ENCODE measurements at regions not wholly inside any gene's neighbourhood (a gene's known extent, or its start where the extent isn't known, plus 50 kb on each side); places are given as distances from the start of the nearest gene placed in this dataset.

DNA sequence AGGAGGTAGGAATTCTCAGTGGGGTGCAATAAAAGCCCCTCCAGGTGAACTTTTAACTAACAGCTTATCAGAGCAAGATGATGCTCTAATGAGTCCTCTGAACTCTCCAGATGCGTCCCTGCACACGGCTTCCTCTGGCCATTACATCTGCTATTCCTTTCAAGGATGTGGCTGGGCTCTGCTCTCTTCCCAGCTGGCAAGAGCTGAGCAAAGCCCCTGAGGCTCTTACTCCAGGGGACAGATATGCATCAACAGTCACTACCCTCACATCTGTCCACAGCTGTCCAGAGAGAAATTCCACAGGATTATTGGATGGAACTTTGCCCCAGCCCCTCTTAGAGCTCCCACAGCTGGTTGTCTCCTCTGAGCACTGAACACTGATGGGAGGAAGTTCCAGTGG lies 267.8 kb downstream of the C1orf94 start:
- TF ChIP-seq, protein P1, sequence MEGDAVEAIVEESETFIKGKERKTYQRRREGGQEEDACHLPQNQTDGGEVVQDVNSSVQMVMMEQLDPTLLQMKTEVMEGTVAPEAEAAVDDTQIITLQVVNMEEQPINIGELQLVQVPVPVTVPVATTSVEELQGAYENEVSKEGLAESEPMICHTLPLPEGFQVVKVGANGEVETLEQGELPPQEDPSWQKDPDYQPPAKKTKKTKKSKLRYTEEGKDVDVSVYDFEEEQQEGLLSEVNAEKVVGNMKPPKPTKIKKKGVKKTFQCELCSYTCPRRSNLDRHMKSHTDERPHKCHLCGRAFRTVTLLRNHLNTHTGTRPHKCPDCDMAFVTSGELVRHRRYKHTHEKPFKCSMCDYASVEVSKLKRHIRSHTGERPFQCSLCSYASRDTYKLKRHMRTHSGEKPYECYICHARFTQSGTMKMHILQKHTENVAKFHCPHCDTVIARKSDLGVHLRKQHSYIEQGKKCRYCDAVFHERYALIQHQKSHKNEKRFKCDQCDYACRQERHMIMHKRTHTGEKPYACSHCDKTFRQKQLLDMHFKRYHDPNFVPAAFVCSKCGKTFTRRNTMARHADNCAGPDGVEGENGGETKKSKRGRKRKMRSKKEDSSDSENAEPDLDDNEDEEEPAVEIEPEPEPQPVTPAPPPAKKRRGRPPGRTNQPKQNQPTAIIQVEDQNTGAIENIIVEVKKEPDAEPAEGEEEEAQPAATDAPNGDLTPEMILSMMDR (IDR thresholded peaks at IDR 0.05; ENCODE audit: low read length), result no peak
- no peak for TF ChIP-seq EZH2 (IDR thresholded peaks at IDR 0.05; ENCODE audit: borderline replicate concordance, low read length)
